Retinal pigment epithelial cell (primary cell): ENCODE measurements at regions not wholly inside any gene's neighbourhood (a gene's known extent, or its start where the extent isn't known, plus 50 kb on each side); places are given as distances from the start of the nearest gene placed in this dataset.

ENCODE experiments used
- DNase-seq: peaks from one replicate; pipeline ENCODE4 v3.0.0-alpha.2; 2010; ENCODE audit warnings: low read depth
- H3K4me3 ChIP-seq: 2 replicates; pipeline ENCODE4 v1.5.1; 2011; ENCODE audit warnings: mild to moderate bottlenecking, low read length, control low read depth, moderate library complexity
- TF ChIP-seq, protein P1 (sequence below): conservative IDR thresholded peaks from 2 replicates; pipeline ENCODE4 v1.5.1; 2011; ENCODE audit warnings: low read depth, low read length, control low read depth, inconsistent platforms

DNA sequence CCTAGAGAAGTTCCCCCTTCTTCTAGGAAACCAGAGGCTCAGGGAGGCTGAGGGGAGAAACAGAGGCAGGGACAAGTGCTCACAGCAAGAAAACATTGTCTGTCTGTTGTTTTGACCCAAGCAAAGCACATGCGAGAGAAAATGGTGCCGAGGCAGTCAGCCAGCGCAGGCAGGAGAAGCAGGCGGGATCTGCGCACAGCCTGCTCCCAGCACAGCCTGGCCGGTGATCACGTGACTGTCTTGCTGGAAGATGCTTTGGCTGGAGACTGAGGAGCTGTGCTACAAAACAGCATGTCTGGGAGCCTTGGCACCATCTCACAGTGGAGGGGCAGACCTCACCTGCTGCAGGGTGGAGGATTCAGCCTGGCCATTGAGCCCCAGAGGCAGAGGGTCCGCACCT lies 93.7 kb upstream of the MYCN start:
- TF ChIP-seq, protein P1, sequence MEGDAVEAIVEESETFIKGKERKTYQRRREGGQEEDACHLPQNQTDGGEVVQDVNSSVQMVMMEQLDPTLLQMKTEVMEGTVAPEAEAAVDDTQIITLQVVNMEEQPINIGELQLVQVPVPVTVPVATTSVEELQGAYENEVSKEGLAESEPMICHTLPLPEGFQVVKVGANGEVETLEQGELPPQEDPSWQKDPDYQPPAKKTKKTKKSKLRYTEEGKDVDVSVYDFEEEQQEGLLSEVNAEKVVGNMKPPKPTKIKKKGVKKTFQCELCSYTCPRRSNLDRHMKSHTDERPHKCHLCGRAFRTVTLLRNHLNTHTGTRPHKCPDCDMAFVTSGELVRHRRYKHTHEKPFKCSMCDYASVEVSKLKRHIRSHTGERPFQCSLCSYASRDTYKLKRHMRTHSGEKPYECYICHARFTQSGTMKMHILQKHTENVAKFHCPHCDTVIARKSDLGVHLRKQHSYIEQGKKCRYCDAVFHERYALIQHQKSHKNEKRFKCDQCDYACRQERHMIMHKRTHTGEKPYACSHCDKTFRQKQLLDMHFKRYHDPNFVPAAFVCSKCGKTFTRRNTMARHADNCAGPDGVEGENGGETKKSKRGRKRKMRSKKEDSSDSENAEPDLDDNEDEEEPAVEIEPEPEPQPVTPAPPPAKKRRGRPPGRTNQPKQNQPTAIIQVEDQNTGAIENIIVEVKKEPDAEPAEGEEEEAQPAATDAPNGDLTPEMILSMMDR: no peak
- H3K4me3 ChIP-seq: no peak overlapping the region
- no peak for DNase-seq

DNA sequence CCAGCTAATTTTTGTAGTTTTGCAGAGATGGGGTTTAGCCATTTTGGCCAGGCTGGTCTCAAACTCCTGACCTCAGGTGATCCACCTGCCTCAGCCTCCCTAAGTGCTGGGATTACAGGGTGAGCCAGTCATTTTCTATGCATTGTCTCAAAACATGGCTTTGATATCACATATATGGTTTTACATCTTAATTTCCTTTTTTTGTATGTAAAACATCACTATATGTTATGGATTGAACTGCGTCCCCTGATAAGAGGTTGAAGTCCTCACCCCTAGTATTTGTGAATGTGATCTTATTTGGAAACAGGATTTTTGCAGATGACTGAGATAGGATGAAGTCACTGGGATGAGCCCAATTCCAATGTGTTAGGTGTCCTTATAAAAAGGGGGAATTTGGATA lies 89.8 kb upstream of the MYCN start:
- no peak overlapping the region for H3K4me3 ChIP-seq
- TF ChIP-seq, protein P1: no peak
- DNase-seq: no peak

DNA sequence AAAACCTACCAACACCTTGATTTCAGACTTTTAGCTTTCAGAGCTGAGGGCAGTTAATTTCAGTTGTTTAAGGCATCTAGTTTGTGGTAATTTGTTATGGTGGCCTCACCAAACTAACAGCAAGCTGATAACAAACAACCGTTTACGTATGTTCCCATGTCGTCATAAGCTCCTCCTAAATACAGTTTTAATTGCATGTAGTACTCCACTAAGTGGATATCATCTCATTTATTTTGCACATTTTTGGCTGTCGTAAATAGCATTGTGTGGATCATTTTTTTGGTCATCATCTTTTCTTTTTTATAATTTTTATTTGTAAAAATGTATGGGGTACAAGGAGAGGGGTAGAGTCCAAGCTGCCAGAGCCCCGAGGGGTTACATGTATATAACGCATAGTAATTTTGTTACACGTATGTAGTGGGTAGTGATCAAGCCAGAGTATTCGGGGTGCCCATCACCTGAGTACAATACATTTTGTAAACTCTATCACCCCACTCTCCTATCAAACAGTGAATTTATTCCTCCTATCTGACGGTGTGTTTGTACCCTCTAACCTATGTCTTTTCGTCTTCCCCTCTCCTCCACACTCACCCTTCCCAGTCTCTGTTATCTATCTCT lies 89.2 kb upstream of the MYCN start:
- TF ChIP-seq, protein P1: no peak
- DNase-seq: no peak

DNA sequence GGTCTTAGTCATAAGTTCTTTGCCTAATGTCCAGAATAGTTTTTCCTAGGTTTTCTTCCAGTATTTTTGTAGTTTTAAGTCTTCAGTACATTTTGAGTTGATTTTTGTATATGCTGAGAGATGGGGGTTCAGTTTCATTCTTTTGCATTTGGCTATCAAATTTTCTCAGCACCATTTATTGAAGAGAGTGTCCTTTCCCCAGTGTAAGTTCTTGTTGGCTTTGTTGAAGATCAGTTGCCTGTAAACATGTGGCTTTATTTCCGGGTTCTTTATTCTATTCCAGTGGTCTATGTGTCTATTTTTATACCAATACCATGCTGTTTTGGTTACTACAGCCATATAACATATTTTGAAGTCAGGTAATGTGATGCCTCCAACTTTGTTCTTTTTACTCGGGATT lies 87.5 kb upstream of the MYCN start:
- DNase-seq: no peak
- TF ChIP-seq, protein P1: no peak
- H3K4me3 ChIP-seq: no peak overlapping the region

More for the DNA sequence above, 89.2 kb upstream of the MYCN start:
- no peak overlapping the region for H3K4me3 ChIP-seq

DNA sequence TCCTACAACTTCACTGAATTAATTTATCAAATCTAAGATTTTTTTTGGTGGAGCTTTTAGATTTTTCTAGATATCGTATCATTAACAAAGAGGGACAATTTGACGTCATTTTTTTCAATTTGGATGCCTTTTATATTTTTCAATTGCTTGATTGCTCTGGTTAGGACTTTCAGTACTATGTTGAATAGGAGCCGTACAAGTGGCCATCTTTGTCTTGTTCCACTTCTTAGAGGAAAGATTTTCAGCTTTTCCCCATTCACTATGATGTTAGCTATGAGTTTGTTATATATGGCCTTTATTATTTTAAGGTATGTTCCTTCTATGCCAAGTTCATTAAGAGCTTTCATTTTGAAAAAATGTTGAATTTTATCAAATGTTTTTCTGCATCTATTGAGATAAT lies 86.4 kb upstream of the MYCN start:
- DNase-seq: no peak
- TF ChIP-seq, protein P1: no peak
- no peak overlapping the region for H3K4me3 ChIP-seq

DNA sequence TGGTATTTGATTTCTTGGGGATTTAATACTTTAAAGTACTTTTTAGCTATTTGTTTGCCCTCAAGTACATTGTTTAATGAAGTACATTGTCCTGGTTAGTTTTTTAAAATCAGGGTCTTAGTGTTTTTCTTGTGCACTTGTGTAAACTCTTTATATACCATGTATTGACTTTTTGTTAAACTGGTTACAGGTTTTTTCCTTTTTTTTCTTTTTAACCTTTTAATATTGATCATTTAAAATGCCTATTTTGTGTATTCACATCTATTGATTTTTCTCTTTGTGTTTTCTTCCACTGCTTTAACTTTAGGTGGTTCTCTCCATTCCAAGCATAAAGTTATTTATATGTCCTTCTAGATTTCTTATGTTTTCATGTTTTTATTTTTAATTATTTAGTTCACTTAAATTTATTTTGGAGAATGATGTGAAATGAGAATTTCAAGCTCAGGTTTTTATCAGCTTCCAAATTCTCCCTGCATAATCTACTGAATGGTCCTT lies 84.5 kb upstream of the MYCN start:
- TF ChIP-seq, protein P1: no peak
- no peak for DNase-seq
- H3K4me3 ChIP-seq: no peak overlapping the region

DNA sequence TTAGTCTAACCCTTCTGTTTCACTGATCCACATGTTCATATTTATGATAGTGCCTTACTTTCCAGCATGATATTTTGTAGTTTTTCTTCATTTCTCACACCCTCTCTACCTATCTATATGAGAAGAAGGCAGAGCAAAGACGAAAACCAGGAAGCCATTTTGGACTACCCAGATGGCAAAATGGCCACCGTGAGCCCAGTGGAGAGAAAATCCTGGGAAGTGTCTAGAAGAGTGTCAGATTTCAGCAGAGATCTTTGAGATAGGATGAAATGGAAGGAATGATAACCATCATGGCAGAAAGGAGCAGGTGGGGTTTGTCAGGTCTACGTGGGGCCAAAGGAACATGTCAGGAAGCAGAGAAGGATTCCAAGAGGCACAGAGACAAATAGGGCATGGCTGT lies 84.0 kb upstream of the MYCN start:
- no peak overlapping the region for H3K4me3 ChIP-seq
- TF ChIP-seq, protein P1: no peak
- DNase-seq: no peak
